ENCODE measurements at regions not wholly inside any gene's neighbourhood (a gene's known extent, or its start where the extent isn't known, plus 50 kb on each side); places are given as distances from the start of the nearest gene placed in this dataset.

DNA sequence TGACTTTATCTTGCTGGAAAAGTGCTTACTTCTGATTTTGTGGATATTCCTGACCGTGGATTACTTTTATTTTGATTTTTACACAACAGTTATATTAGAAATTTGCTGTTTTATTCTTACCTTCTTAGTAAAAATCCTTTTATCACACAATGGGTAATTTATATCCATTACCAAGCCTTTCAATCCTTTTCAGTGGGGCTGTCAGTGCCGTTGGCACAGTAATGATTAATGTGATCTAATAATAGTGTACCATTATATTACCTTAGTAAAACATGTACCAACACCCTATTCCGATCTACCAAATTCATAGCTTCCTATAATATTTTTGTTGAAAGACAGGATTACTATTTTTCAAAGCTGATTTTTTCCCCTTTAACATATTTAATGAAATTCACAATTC, 87.3 kb upstream of the ZNF536 start:
- TF ChIP-seq, protein P1, sequence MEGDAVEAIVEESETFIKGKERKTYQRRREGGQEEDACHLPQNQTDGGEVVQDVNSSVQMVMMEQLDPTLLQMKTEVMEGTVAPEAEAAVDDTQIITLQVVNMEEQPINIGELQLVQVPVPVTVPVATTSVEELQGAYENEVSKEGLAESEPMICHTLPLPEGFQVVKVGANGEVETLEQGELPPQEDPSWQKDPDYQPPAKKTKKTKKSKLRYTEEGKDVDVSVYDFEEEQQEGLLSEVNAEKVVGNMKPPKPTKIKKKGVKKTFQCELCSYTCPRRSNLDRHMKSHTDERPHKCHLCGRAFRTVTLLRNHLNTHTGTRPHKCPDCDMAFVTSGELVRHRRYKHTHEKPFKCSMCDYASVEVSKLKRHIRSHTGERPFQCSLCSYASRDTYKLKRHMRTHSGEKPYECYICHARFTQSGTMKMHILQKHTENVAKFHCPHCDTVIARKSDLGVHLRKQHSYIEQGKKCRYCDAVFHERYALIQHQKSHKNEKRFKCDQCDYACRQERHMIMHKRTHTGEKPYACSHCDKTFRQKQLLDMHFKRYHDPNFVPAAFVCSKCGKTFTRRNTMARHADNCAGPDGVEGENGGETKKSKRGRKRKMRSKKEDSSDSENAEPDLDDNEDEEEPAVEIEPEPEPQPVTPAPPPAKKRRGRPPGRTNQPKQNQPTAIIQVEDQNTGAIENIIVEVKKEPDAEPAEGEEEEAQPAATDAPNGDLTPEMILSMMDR (IDR thresholded peaks at IDR 0.05) = no peak
- no peak for TF ChIP-seq POLR2AphosphoS5 (IDR thresholded peaks at IDR 0.05)
- TF ChIP-seq POLR2A (IDR thresholded peaks at IDR 0.05) = no peak
